HG03442 (cell line): ENCODE measurements at regions not wholly inside any gene's neighbourhood (a gene's known extent, or its start where the extent isn't known, plus 50 kb on each side); places are given as distances from the start of the nearest gene placed in this dataset.

Experiments
- ATAC-seq: cut with Tn5 transposase; IDR thresholded peaks from one replicate; pipeline ENCODE4 v1.9.1; 2021; ENCODE audit warnings: mild to moderate bottlenecking, moderate library complexity; ENCODE audit not compliant: unreplicated experiment

DNA sequence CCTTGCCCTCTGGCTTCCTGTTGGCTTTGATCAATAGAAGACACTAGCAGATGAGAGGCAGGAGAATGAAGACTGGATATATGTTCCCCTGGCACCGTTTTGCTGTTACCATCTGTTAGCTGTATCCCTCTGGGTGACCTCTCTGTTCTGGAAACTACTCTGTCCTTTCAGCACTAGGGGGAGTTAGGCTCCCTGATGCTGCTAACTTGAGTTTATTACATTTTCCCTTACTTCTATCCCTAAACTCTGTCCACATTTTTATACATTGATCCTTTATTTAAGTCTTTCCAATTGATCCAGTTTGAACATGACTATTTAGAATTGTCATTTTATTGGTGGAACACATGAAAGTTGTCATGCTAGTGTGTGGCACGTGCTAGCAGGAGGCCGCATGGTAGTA, 1014.3 kb upstream of the CDH2 start:
- no peak for ATAC-seq

GRCh38 chr18:29188760-29189159, 1011.8 kb upstream of the CDH2 start:
- ATAC-seq, result no peak

- no peak for ATAC-seq
Observed at GRCh38 chr18:29185801-29186200, 1008.9 kb upstream of the CDH2 start.

DNA sequence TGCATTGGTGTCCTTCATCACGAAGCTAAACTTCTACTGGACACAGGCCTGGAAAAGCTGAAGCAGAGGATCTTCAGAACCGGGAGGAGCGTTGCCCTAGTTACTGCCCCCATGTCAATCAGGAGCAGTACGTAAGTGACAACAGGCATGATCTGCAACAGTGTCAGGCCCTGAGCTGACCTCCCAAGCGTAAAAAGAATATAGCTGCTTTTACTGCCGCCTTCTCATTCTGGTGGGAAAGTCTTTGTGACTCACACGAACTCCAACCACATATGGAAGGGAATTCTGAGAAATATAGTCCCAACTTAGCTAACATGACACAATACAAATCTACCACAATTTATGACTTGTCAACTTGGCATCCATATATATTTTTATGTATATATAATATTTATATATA, 1007.7 kb upstream of the CDH2 start:
- no peak for ATAC-seq

DNA sequence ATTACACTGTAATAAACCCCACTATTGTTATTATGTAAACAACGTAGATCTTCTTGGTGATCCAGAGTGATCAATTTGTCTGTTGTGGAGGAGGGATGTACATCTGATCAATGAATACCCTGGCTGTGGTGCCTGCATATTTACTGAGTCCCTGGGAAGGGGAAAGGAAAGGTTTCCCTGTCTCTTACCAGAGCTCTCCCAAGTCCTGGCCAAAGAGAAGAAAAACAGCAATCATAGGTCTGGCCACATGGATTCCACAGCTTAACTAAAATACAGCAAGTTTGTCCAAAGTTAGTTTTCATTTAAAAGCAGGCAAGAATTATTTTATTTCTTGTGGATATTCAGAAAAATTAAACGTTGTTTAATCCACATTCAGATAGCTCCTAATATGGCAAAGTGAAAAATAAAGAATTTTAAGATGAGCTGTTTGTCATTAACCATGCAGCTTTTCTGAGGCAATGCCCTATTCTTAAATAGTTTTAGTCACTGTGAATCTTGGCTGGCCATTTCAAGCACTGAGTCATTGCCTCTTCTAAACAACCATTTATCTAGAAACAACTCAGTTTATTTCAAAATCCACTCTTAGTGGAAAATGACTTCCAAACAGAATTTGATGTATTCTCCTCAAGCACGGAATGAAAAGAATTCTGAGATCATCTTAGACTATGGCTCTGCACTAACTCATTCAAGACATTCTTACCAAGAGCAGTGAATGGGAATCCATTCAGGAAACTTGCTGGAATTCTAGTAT, 1004.4 kb upstream of the CDH2 start:
- no peak for ATAC-seq

GRCh38 chr18:29176681-29177080, 999.8 kb upstream of the CDH2 start:
- no peak for ATAC-seq

- no peak for ATAC-seq
Observed at GRCh38 chr18:29174891-29175290, 998.0 kb upstream of the CDH2 start.

DNA sequence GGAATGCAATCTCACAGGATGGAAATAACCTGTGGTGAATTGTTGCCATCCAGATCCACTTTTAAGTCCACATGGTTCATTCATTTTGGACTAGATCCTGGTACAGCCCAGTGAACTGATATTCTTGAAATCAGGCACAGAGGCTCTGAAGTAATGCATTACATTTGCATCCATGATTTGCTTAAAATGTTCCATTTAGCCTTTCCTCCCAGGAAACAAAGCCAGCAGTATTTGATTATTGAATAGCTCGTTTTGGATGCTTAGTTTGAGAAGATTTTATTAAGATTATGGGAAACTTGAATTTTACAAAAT, 995.8 kb upstream of the CDH2 start:
- no peak for ATAC-seq

DNA sequence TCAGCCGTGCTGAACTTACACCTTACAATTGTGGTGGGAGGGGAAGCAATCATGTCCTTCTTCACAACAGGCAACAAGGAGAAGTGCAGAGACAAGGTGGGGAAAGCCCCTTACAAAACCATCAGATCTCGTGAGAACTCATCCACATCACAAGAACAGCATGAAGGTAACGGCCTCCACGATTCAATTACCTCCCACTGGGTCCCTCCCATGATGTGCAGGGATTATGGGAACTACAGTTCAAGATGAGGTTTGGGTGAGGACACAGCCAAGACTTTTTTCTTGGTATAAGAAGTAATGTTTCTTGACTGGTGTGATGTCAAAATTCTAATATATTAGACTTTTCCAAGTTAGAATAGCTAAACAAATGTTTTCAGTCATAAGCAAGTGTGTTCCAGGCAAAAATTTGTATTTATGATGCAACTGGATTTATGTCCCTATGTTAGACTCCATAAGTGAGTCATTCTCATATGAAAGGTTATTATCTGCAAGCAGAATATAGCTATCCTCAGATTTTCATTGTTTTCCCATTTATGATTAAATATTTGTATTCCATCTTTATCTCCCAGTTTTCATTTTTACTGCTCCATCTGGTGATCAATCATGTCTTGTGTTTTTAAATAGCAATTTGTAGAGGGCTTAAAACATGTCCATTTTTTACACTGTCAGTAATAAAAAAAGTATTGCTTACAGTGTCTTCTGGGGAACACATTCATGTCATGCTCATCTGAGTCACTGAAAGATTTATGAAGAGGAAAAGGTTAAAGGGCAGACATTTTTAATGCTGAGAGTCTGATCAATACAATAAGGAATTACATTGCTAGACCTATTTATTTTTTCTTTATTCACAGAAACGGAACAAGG, 995.2 kb upstream of the CDH2 start:
- no peak for ATAC-seq

GRCh38 chr18:29169599-29169998, 992.7 kb upstream of the CDH2 start:
- ATAC-seq, result no peak

GRCh38 chr18:29164993-29165599, 988.2 kb upstream of the CDH2 start:
- ATAC-seq, result no peak

GRCh38 chr18:29164020-29164706, 987.2 kb upstream of the CDH2 start:
- no peak for ATAC-seq

DNA sequence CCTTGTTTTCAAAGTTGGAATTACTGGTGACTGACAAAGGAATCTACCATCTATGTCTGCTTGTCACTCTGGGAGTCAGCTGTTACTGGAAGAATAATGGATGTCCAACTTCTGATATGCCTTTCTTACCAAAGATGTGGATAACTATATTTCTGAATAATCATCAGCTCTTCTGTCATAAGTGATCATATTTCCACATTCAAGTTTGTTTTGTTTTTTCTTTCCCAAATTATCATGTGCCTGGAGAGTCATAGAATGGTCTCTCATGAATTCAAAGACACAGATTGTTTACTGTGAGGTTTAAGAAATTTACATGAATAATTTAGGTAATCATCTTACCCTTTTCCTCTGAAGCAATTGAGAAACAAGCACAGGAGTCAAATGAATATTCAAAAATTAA, 986.7 kb upstream of the CDH2 start:
- no peak for ATAC-seq

DNA sequence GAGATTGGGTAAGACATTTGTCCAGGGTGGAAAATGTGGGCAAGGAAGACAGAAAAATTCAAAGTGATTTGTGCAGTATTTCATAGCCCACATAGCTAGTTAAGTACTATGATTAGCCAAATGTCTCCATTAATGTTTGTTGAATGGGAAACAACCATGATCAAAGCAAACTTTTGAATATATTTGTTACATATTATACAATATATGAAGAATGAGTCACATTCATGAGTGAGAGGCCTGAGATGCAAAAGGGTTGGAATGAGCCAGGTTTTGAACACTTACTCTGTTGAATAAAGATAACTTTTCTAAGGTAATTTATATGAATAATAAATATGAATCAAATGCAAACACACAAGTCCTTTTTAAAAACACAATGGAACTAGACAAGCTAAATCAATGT, 984.5 kb upstream of the CDH2 start:
- ATAC-seq, result no peak

DNA sequence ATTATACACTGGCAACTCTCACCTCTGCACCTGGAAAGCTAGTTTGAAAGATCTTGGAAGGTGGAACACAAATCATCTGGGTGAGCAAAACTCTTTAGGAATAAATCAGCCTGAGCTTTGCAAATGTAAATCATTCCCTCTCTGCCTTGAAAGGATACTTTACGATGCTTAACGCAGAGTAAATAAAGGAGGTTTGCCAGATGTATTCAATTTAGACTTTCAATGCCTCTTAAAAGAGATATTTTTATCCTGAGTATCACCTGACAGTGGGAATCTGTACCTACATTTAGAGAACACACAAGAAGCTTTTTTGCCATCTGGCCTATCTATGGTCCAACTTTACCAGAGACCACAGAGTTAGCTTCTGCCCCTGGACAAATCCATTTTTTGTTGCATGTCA, 983.2 kb upstream of the CDH2 start:
- ATAC-seq, result no peak

DNA sequence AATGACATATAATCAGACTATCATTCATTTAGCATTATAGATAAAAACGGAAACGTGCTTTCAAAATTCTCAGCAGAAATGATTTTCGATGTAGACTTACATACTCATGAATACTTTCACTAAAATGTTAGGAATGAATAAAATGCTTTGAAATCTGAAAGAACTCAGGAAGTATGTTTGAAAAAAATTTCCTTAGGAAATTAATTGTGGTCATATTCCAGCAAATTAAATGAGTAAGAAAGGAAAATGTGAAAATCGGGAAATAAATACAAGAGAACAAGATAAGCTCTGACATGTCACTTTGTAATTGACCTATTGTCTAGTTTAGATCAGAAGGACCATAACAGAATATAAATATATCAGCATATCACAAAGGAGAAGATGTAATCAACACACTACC, 981.0 kb upstream of the CDH2 start:
- ATAC-seq, result no peak

GRCh38 chr18:29157057-29157780, 980.3 kb upstream of the CDH2 start:
- no peak for ATAC-seq

DNA sequence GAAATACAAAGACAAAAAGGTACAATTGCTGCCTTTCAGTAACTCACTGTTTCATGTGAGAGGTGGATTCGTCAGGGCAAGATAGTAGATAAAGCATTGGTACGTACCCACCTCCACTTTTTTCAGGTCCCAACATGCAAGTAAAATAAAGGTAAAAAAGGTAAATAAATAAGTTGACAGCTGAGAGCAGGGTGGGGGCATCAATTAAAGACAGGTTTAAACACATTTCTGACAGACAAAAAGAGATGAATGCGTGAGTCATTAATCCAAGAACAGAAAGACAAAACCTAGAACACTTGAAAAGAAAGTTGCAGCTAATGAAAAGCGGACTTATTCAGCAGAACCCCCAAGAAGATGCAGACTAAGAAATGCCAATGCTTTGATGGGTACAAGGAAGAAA, 979.6 kb upstream of the CDH2 start:
- ATAC-seq, result no peak

- ATAC-seq, result no peak
Observed at GRCh38 chr18:29154758-29155725, 978.1 kb upstream of the CDH2 start.
